OCI-LY1 (cell line): ENCODE measurements at regions not wholly inside any gene's neighbourhood (a gene's known extent, or its start where the extent isn't known, plus 50 kb on each side); places are given as distances from the start of the nearest gene placed in this dataset.

Experiments
- CTCF ChIP-seq: fragments of 200-600 bp; sonication (generic), shearing (Covaris generic); IDR thresholded peaks from 2 replicates; pipeline ENCODE4 v1.5.1; 2017; ENCODE audit warnings: mild to moderate bottlenecking, antibody characterized with exemption, low read length, moderate library complexity, mixed read lengths
- EZH2 ChIP-seq: fragments of 200-600 bp; sonication (generic), shearing (Covaris generic); IDR thresholded peaks from 2 replicates; pipeline ENCODE4 v1.8.0; 2017; ENCODE audit warnings: borderline replicate concordance, mixed run types, mild to moderate bottlenecking, antibody characterized with exemption, low read length, moderate library complexity, mixed read lengths

- TF ChIP-seq CTCF (no peak), EZH2 (no peak)
Observed at GRCh38 chr10:124338276-124338925, 80.3 kb downstream of the OAT start.
